ENCODE measurements at regions not wholly inside any gene's neighbourhood (a gene's known extent, or its start where the extent isn't known, plus 50 kb on each side); places are given as distances from the start of the nearest gene placed in this dataset.

DNA sequence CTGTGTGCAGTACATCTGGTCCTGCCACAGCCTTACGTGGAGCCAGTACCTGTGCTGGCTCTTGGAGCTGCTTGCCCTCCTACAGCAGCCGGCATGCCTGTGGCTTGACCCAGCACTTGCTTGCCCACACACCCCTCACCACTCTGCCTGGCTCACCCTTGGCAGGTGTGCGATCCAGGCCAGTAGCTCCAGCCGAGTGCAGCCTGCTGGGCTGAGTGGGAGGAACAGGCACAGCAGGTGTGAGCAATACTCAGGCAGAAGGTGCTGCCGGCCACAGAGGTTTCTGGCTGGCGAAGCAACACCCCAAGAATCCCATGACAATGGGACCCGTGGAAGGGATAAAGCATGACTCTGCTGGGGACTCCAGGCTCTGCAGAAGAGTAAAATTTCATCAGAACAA lies 173.5 kb upstream of the ADCY1 start:
- DNase-seq (no peak), ATAC-seq (no peak)
- no peak overlapping the region for H3K4me3 Mint-ChIP-seq
- H3K27me3 Mint-ChIP-seq (ENCODE audit: low read depth in 2 of 2): peaks cover 4 to 9% of the 10 kb centered on the region in 2 donors
- intact Hi-C loops (cut with micrococcal nuclease): no loop called here
- 84% methylated on average over 7 of the region's 7 CpGs for WGBS (ENCODE audit: insufficient coverage)
- peaks cover 2 to 5% of the 10 kb centered on the region in 2 donors for H3K9me3 Mint-ChIP-seq
- H3K36me3 Mint-ChIP-seq: no peaks in the 10 kb centered on the region
- Histone ChIP-seq H3K27me3 (ENCODE audit: control insufficient read depth, insufficient read depth, low read length) (no peaks in the 10 kb centered on the region), H3K27ac (ENCODE audit: low read length) (no peak overlapping the region), H3K36me3 (ENCODE audit: control insufficient read depth, insufficient read depth, low read length) (no peaks in the 10 kb centered on the region), H3K4me1 (ENCODE audit: control insufficient read depth, insufficient read depth, low read length) (no peaks in the 10 kb centered on the region), H3K9me3 (ENCODE audit: control insufficient read depth, insufficient read depth, low read length) (no peaks in the 10 kb centered on the region), H3K4me3 (ENCODE audit: low read length) (no peak overlapping the region)
- TF ChIP-seq, protein P1, sequence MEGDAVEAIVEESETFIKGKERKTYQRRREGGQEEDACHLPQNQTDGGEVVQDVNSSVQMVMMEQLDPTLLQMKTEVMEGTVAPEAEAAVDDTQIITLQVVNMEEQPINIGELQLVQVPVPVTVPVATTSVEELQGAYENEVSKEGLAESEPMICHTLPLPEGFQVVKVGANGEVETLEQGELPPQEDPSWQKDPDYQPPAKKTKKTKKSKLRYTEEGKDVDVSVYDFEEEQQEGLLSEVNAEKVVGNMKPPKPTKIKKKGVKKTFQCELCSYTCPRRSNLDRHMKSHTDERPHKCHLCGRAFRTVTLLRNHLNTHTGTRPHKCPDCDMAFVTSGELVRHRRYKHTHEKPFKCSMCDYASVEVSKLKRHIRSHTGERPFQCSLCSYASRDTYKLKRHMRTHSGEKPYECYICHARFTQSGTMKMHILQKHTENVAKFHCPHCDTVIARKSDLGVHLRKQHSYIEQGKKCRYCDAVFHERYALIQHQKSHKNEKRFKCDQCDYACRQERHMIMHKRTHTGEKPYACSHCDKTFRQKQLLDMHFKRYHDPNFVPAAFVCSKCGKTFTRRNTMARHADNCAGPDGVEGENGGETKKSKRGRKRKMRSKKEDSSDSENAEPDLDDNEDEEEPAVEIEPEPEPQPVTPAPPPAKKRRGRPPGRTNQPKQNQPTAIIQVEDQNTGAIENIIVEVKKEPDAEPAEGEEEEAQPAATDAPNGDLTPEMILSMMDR (IDR thresholded peaks at IDR 0.05): no peak
- H3K27ac Mint-ChIP-seq: no peak overlapping the region
- peaks cover 8 to 9% of the 10 kb centered on the region in 2 donors for H3K4me1 Mint-ChIP-seq

DNA sequence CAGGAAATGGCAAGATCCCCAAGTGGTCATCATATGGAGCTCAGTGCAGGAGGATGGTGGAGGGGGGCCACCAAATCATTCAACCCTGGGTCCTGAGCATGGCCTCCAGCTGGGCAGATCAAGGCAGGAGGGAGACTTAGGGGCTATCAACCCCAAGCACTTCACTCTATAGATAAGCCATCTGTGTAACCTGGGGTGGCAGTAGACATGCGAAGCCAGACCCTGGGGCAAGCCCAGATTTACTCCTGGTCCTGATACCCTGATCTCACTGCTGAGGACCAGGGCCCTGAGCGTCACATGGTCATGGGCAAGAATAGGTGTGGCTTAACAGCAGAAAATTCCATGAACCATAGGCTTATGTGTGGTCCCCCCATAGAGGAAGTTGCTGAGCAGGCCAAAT lies 173.0 kb upstream of the ADCY1 start:
- ATAC-seq: no peak
- Histone ChIP-seq H3K36me3 (ENCODE audit: control insufficient read depth, insufficient read depth, low read length) (no peaks in the 10 kb centered on the region), H3K27ac (ENCODE audit: low read length) (no peak overlapping the region), H3K4me3 (ENCODE audit: low read length) (no peak overlapping the region), H3K4me1 (ENCODE audit: control insufficient read depth, insufficient read depth, low read length) (no peaks in the 10 kb centered on the region), H3K9me3 (ENCODE audit: control insufficient read depth, insufficient read depth, low read length) (no peaks in the 10 kb centered on the region), H3K27me3 (ENCODE audit: control insufficient read depth, insufficient read depth, low read length) (no peaks in the 10 kb centered on the region)
- Mint-ChIP-seq H3K27me3 (ENCODE audit: low read depth in 2 of 2) (peaks cover 4 to 11% of the 10 kb centered on the region in 2 donors), H3K27ac (no peak overlapping the region), H3K9me3 (peaks cover 2 to 5% of the 10 kb centered on the region in 2 donors), H3K4me1 (peaks cover 8 to 9% of the 10 kb centered on the region in 2 donors), H3K4me3 (no peak overlapping the region), H3K36me3 (no peaks in the 10 kb centered on the region)
- intact Hi-C loops (cut with micrococcal nuclease): no loop called here
- TF ChIP-seq, protein P1 (IDR thresholded peaks at IDR 0.05): no peak
- 85% methylated on average over 2 of the region's 2 CpGs for WGBS (ENCODE audit: insufficient coverage)
- no peak for DNase-seq

DNA sequence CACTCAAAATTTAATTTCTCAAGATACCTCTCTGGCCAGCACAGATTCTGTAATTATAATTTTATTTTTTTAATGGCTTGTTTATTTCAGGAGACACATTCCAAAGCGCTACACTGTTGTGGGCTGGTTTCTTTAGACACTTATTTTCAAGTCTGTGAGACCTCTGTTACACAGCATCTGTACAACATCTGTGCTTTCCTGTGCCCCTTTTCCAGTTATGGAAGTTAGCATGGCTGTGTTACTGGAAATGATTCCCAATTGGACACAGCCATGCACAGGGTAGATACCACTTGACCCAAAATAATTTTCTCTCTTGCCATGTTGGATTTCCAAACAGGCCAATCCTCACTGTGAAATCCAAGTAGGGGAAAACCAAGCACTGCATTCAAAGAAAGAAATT lies 172.3 kb upstream of the ADCY1 start:
- WGBS (ENCODE audit: insufficient coverage): 100% methylated on average over 1 of the region's 1 CpG
- H3K27ac Mint-ChIP-seq: no peak overlapping the region

More for the DNA sequence above, 172.3 kb upstream of the ADCY1 start:
- Histone ChIP-seq H3K36me3 (ENCODE audit: control insufficient read depth, insufficient read depth, low read length) (no peaks in the 10 kb centered on the region), H3K27ac (ENCODE audit: low read length) (no peak overlapping the region), H3K9me3 (ENCODE audit: control insufficient read depth, insufficient read depth, low read length) (no peaks in the 10 kb centered on the region), H3K4me3 (ENCODE audit: low read length) (no peak overlapping the region), H3K4me1 (ENCODE audit: control insufficient read depth, insufficient read depth, low read length) (no peaks in the 10 kb centered on the region), H3K27me3 (ENCODE audit: control insufficient read depth, insufficient read depth, low read length) (no peaks in the 10 kb centered on the region)
- Mint-ChIP-seq H3K4me1 (peaks cover 8 to 9% of the 10 kb centered on the region in 2 donors), H3K27me3 (ENCODE audit: low read depth in 2 of 2) (peaks cover 4 to 6% of the 10 kb centered on the region in 2 donors), H3K9me3 (peaks cover 2 to 3% of the 10 kb centered on the region in 2 donors), H3K36me3 (no peaks in the 10 kb centered on the region), H3K4me3 (no peak overlapping the region)
- DNase-seq (no peak), ATAC-seq (no peak)
- intact Hi-C loops (cut with micrococcal nuclease): no loop called here
- TF ChIP-seq, protein P1 (IDR thresholded peaks at IDR 0.05): no peak

Data from natural killer cell (primary cell).